GM23338 (cell line): ENCODE measurements at regions not wholly inside any gene's neighbourhood (a gene's known extent, or its start where the extent isn't known, plus 50 kb on each side); places are given as distances from the start of the nearest gene placed in this dataset.

Source experiments
- CREB1 ChIP-seq: fragments of 250-450 bp; sonication (Bioruptor Pico); IDR thresholded peaks from 2 replicates; pipeline ENCODE4 v1.5.0; 2020; ENCODE audit warnings: low read depth, mild to moderate bottlenecking, moderate library complexity
- CTCF ChIP-seq, 2 experiments: fragments of 200-600 bp in 1 of 2; sonication (generic) in 1 of 2; conservative IDR thresholded peaks; 2 replicates each; pipeline versions ENCODE4 v1.5.1 to v1.6.1; 2016 to 2017; ENCODE audit warnings: antibody characterized with exemption in 2 of 2, low read depth in 2 of 2, mild to moderate bottlenecking in 2 of 2, moderate library complexity in 1 of 2
- ETS1 ChIP-seq: IDR thresholded peaks from 2 replicates; pipeline ENCODE4 v1.6.1; 2016; ENCODE audit warnings: antibody characterized with exemption
- EZH2 ChIP-seq: fragments of 200-600 bp; sonication (generic); IDR thresholded peaks from one replicate; pipeline ENCODE4 v1.8.0; 2017; ENCODE audit warnings: antibody characterized with exemption, mild to moderate bottlenecking, low read depth; ENCODE audit not compliant: unreplicated experiment
- EZH2phosphoT487 ChIP-seq: fragments of 200-600 bp; sonication (generic); IDR thresholded peaks from one replicate; pipeline ENCODE4 v1.8.1; 2018; ENCODE audit warnings: antibody characterized with exemption; ENCODE audit not compliant: unreplicated experiment
- JUNB ChIP-seq: IDR thresholded peaks from one replicate; pipeline ENCODE4 v1.6.1; 2016; ENCODE audit warnings: antibody characterized with exemption; ENCODE audit not compliant: unreplicated experiment
- NANOG ChIP-seq: IDR thresholded peaks from 2 replicates; pipeline ENCODE4 v1.6.1; 2016; ENCODE audit warnings: antibody characterized with exemption, borderline replicate concordance
- POLR2AphosphoS5 ChIP-seq: IDR thresholded peaks from 2 replicates; pipeline ENCODE4 v1.6.1; 2016; ENCODE audit warnings: antibody characterized with exemption, low read depth
- REST ChIP-seq: IDR thresholded peaks from one replicate; pipeline ENCODE4 v1.6.1; 2018; ENCODE audit warnings: antibody characterized with exemption; ENCODE audit not compliant: unreplicated experiment

GRCh38 chr16:29290631-29291247 lies 115.8 kb downstream of the NPIPB11 start:
- TF ChIP-seq POLR2AphosphoS5: no peak
- TF ChIP-seq CTCF (conservative IDR thresholded peaks at IDR 0.05; ENCODE audit: low read depth in 2 of 2): no peak
- no peak for TF ChIP-seq REST
- no peak for TF ChIP-seq ETS1
- no peak for TF ChIP-seq EZH2phosphoT487
- no peak for TF ChIP-seq EZH2
- no peak for TF ChIP-seq JUNB
- no peak for TF ChIP-seq NANOG
- TF ChIP-seq CREB1 (CRISPR knock-in tag): no peak
